OCI-LY3 (cell line): ENCODE measurements at regions not wholly inside any gene's neighbourhood (a gene's known extent, or its start where the extent isn't known, plus 50 kb on each side); places are given as distances from the start of the nearest gene placed in this dataset.

ENCODE experiments used
- H2AFZ ChIP-seq: fragments of 200-600, 300-600 bp; shearing (Covaris generic); 2 replicates; pipeline ENCODE4 v1.6.0; 2014; ENCODE audit warnings: antibody characterized with exemption, low read depth, low read length
- H3K27ac ChIP-seq: fragments of 200-600, 300-600 bp; sonication (generic); 2 replicates; pipeline ENCODE4 v1.5.1; 2014; ENCODE audit warnings: mild to moderate bottlenecking, low read length, moderate library complexity, mixed read lengths
- H3K27me3 ChIP-seq: fragments of 200-600, 300-600 bp; sonication (generic); 2 replicates; pipeline ENCODE4 v1.6.1; 2014; ENCODE audit warnings: low read depth, low read length, mixed read lengths
- H3K36me3 ChIP-seq: fragments of 200-600, 300-600 bp; sonication (generic); replicated peaks from 2 replicates; pipeline ENCODE3; 2014; ENCODE audit warnings: low read depth, low read length, mixed read lengths
- H3K4me1 ChIP-seq: fragments of 300-600, 200-600 bp; sonication (generic); 2 replicates; pipeline ENCODE4 v1.6.1; 2014; ENCODE audit warnings: low read length, mixed read lengths
- H3K4me2 ChIP-seq: fragments of 200-600, 300-600 bp; sonication (generic); 2 replicates; pipeline ENCODE4 v1.6.1; 2014; ENCODE audit warnings: low read length, mixed read lengths
- H3K4me3 ChIP-seq: fragments of 300-600, 200-600 bp; sonication (generic); 2 replicates; pipeline ENCODE4 v1.5.1; 2014; ENCODE audit warnings: antibody characterized with exemption, mild to moderate bottlenecking, low read length, moderate library complexity
- H3K79me2 ChIP-seq: fragments of 300-600, 200-600 bp; shearing (Covaris generic); 2 replicates; pipeline ENCODE4 v1.6.1; 2014; ENCODE audit warnings: mild to moderate bottlenecking, low read length, mixed read lengths
- H3K9ac ChIP-seq: fragments of 300-600, 200-600 bp; shearing (Covaris generic); 2 replicates; pipeline ENCODE4 v1.6.0; 2014; ENCODE audit warnings: mild to moderate bottlenecking, low read length, moderate library complexity
- H3K9me3 ChIP-seq: fragments of 200-600, 300-600 bp; shearing (Covaris generic); 2 replicates; pipeline ENCODE4 v1.6.1; 2014; ENCODE audit warnings: low read length, mixed read lengths; ENCODE audit not compliant: insufficient read depth
- H4K20me1 ChIP-seq: fragments of 200-600, 300-600 bp; sonication (generic); 2 replicates; pipeline ENCODE4 v1.6.1; 2016; ENCODE audit warnings: low read length, mixed read lengths; ENCODE audit not compliant: insufficient read depth
- EZH2phosphoT487 ChIP-seq: fragments of 200-600 bp; shearing (Covaris generic); IDR thresholded peaks from 2 replicates; pipeline ENCODE4 v1.6.1; 2018; ENCODE audit warnings: antibody characterized with exemption, mixed run types, low read depth
- TF ChIP-seq, protein P1 (sequence below): fragments of 200-600, 300-600 bp; sonication (generic); IDR thresholded peaks from 2 replicates; pipeline ENCODE4 v1.5.1; 2014; ENCODE audit warnings: antibody characterized with exemption, low read length, low read depth

DNA sequence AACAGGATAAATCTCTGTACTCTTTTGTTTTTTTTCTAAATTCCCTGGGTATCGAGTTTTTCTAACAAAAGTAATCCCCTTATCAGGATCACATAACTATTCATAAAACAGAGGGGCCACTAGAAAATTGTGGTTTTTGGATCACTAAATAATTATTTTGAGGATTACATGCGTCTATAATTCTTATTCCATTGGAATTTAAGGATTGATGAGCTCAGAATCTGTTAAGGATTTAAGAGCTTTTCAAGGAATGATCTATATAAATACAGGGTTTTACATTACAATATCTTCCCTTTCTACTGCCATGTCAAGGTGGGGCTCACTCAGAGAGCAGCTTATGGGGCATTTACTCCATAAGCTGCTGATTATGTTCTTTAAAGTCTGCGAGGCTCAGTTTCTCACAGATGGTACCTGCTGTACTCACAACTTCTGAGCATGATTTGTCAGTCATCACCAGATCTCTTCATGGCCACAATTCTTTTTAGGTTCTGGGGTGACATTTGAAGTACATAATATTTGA lies 449.8 kb downstream of the PCDH17 start:
- Histone ChIP-seq H3K27ac (no peak overlapping the region), H3K4me2 (no peak overlapping the region), H2AFZ (no peak overlapping the region), H3K4me1 (0 out of 2 replicates have a peak, but pooled peaks cover 3% of the 10 kb centered on the region), H3K9ac (no peak overlapping the region), H3K36me3 (no peaks in the 10 kb centered on the region), H3K9me3 (no peaks in the 10 kb centered on the region), H3K27me3 (no peaks in the 10 kb centered on the region), H3K79me2 (no peaks in the 10 kb centered on the region), H4K20me1 (no peaks in the 10 kb centered on the region), H3K4me3 (no peak overlapping the region)
- TF ChIP-seq, protein P1, sequence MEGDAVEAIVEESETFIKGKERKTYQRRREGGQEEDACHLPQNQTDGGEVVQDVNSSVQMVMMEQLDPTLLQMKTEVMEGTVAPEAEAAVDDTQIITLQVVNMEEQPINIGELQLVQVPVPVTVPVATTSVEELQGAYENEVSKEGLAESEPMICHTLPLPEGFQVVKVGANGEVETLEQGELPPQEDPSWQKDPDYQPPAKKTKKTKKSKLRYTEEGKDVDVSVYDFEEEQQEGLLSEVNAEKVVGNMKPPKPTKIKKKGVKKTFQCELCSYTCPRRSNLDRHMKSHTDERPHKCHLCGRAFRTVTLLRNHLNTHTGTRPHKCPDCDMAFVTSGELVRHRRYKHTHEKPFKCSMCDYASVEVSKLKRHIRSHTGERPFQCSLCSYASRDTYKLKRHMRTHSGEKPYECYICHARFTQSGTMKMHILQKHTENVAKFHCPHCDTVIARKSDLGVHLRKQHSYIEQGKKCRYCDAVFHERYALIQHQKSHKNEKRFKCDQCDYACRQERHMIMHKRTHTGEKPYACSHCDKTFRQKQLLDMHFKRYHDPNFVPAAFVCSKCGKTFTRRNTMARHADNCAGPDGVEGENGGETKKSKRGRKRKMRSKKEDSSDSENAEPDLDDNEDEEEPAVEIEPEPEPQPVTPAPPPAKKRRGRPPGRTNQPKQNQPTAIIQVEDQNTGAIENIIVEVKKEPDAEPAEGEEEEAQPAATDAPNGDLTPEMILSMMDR = no peak
- no peak for TF ChIP-seq EZH2phosphoT487

GRCh38 chr13:58083064-58083463 lies 451.5 kb downstream of the PCDH17 start:
- H3K36me3 ChIP-seq = no peaks in the 10 kb centered on the region
- H4K20me1 ChIP-seq = no peaks in the 10 kb centered on the region
- TF ChIP-seq EZH2phosphoT487 = no peak
- TF ChIP-seq, protein P1 = no peak

GRCh38 chr13:58085274-58085673 lies 453.7 kb downstream of the PCDH17 start:
- H3K4me2 ChIP-seq = no peak overlapping the region
- H4K20me1 ChIP-seq = no peaks in the 10 kb centered on the region
- H3K79me2 ChIP-seq = no peaks in the 10 kb centered on the region
- 0 out of 2 replicates have a peak, but pooled peaks cover 3% of the 10 kb centered on the region for H3K4me1 ChIP-seq
- H3K4me3 ChIP-seq = no peak overlapping the region
- TF ChIP-seq, protein P1 = no peak
- no peak for TF ChIP-seq EZH2phosphoT487
- H3K27ac ChIP-seq = no peak overlapping the region
- H2AFZ ChIP-seq = no peak overlapping the region
- no peak overlapping the region for H3K9ac ChIP-seq
- H3K27me3 ChIP-seq = no peaks in the 10 kb centered on the region
- H3K36me3 ChIP-seq = no peaks in the 10 kb centered on the region
- no peaks in the 10 kb centered on the region for H3K9me3 ChIP-seq

More at GRCh38 chr13:58083064-58083463, 451.5 kb downstream of the PCDH17 start:
- no peaks in the 10 kb centered on the region for H3K9me3 ChIP-seq
- H3K4me2 ChIP-seq = no peak overlapping the region
- H2AFZ ChIP-seq = no peak overlapping the region
- H3K4me1 ChIP-seq = 0 out of 2 replicates have a peak, but pooled peaks cover 3% of the 10 kb centered on the region
- no peaks in the 10 kb centered on the region for H3K79me2 ChIP-seq
- H3K27me3 ChIP-seq = no peaks in the 10 kb centered on the region
- no peak overlapping the region for H3K4me3 ChIP-seq
- H3K27ac ChIP-seq = no peak overlapping the region
- H3K9ac ChIP-seq = no peak overlapping the region

DNA sequence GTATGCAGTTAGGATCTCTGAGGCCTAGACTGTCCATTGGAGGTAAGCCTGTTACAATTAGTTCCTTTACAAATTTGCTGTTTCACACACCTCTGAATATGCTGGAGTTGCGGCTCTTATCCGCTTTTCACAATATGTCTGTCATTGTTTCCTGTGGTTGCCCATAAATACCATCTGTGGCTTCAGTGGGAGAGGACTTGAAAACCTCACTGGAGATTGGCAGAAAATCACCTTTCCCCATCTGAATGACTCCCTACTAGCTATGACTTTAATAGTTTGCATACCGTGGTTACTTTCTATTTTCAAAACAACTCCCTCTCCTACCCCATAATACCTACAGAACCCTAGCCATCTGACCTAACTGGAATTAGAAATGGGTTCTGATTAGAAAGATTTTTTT lies 454.3 kb downstream of the PCDH17 start:
- Histone ChIP-seq H3K9me3 (no peaks in the 10 kb centered on the region), H3K27ac (no peak overlapping the region), H3K4me1 (0 out of 2 replicates have a peak, but pooled peaks cover 3% of the 10 kb centered on the region), H2AFZ (no peak overlapping the region), H3K27me3 (no peaks in the 10 kb centered on the region), H3K36me3 (no peaks in the 10 kb centered on the region), H3K4me2 (no peak overlapping the region), H3K9ac (no peak overlapping the region), H4K20me1 (no peaks in the 10 kb centered on the region), H3K4me3 (no peak overlapping the region), H3K79me2 (no peaks in the 10 kb centered on the region)
- TF ChIP-seq, protein P1 = no peak
- no peak for TF ChIP-seq EZH2phosphoT487
